ENCODE measurements at regions not wholly inside any gene's neighbourhood (a gene's known extent, or its start where the extent isn't known, plus 50 kb on each side); places are given as distances from the start of the nearest gene placed in this dataset.
"Not testable (repeated sequence)": the region's sequence is repeated elsewhere in the genome, so short reads cannot be mapped to it uniquely, and the experiment has no call there.

- no peak for DNase-seq
These were observed 57.9 kb upstream of the CTSV start for GRCh38 chr9:97096793-97097192.

DNA sequence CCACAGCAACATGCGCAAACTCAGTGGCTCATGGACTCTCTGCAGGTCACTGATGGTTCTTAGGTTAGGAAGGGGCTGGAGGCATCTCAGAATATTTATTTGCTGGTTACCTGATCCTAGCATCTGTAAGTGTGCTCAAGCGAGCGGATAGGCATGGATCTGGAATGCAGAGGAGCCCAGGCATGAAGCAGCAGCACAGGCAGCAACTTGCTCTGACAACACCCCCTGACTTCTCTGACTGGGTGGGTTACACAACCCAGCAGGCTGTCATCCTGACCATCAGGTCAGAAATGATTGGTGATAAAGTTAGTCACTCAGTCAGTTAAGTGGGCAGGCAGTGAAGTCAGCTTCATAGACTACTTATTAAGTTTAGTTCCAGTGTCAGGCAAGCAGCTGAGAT lies 50.4 kb upstream of the CTSV start:
- DNase-seq = not testable (repeated sequence)

Measured in fibroblast of skin of scalp (primary cell).